Liver (tissue), 3 donors: ENCODE measurements at regions not wholly inside any gene's neighbourhood (a gene's known extent, or its start where the extent isn't known, plus 50 kb on each side); places are given as distances from the start of the nearest gene placed in this dataset.

Experiments
- JUND ChIP-seq, 2 donors: IDR thresholded peaks; 2 replicates each; pipeline ENCODE4 v1.6.1; 2016; ENCODE audit warnings: antibody characterized with exemption in 2 of 2
- RAD21 ChIP-seq, 2 donors: IDR thresholded peaks; 2 replicates each; pipeline ENCODE4 v1.6.1; 2016; ENCODE audit warnings: antibody characterized with exemption in 2 of 2, mild to moderate bottlenecking in 2 of 2
- TAF1 ChIP-seq: conservative IDR thresholded peaks from 2 replicates; pipeline ENCODE4 v1.6.1; 2016; ENCODE audit warnings: antibody characterized with exemption, mild to moderate bottlenecking
- ZBTB33 ChIP-seq: IDR thresholded peaks from 2 replicates; pipeline ENCODE4 v1.6.1; 2016; ENCODE audit warnings: antibody characterized with exemption
- TF ChIP-seq, protein P1 (sequence below): fragments of 150-350 bp; IDR thresholded peaks from 2 replicates; pipeline ENCODE4 v1.5.1; 2017; ENCODE audit warnings: improper control_type of control experiment, low read depth, low read length; ENCODE audit not compliant: missing input control
- donor health status: healthy.
- donor health status: healthy.

GRCh38 chr6:141783585-141783984, 349.1 kb upstream of the GJE1 start:
- peak in 1 of 2 donors; percentile 26 for TF ChIP-seq RAD21 (IDR thresholded peaks at IDR 0.05)
- TF ChIP-seq TAF1, result no peak
- TF ChIP-seq, protein P1, sequence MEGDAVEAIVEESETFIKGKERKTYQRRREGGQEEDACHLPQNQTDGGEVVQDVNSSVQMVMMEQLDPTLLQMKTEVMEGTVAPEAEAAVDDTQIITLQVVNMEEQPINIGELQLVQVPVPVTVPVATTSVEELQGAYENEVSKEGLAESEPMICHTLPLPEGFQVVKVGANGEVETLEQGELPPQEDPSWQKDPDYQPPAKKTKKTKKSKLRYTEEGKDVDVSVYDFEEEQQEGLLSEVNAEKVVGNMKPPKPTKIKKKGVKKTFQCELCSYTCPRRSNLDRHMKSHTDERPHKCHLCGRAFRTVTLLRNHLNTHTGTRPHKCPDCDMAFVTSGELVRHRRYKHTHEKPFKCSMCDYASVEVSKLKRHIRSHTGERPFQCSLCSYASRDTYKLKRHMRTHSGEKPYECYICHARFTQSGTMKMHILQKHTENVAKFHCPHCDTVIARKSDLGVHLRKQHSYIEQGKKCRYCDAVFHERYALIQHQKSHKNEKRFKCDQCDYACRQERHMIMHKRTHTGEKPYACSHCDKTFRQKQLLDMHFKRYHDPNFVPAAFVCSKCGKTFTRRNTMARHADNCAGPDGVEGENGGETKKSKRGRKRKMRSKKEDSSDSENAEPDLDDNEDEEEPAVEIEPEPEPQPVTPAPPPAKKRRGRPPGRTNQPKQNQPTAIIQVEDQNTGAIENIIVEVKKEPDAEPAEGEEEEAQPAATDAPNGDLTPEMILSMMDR, result no peak
- no peak for TF ChIP-seq JUND (IDR thresholded peaks at IDR 0.05)
- TF ChIP-seq ZBTB33, result no peak
